ENCODE measurements at regions not wholly inside any gene's neighbourhood (a gene's known extent, or its start where the extent isn't known, plus 50 kb on each side); places are given as distances from the start of the nearest gene placed in this dataset.
A peak's percentile ranks its signal among the peaks of the same experiment; 100 is the strongest.

DNA sequence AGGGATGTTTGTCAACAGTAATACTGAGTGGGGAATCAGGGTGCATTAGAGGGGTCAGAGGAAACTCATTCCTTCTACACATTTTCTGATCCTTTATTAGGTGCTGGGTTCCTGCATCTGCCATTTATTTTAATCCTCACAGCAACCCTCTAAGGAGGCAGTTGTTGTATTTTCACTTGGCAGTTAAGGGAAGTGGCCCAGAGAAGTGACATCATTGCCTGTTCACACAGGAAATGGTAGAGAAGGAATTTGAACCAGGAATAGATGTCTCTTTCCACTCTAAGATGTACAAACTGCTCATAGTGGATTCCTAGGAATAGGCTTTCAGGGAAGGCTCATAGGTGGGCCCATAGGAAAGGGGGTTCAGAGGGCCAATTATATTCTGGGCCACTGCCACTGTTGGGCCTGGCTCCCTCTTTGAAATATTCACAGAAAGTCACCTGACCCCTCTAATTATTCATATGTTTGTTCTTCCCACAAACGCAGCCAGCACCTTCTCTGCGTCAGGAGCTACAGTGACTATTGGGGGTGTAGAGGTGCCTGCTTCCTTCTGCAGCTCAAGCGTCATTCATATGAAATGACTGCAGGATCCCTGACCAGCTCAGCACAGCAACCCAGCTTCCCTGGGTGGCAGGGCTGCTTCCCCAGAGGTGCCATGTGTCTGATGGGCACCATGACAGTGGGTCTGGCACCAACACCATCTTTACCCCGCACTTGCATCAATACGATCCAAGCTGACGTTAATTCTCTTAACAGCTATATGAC is 163.9 kb upstream of the SMAD3 start:
- no peak for DNase-seq (ENCODE audit: low read depth, low spot score)

DNA sequence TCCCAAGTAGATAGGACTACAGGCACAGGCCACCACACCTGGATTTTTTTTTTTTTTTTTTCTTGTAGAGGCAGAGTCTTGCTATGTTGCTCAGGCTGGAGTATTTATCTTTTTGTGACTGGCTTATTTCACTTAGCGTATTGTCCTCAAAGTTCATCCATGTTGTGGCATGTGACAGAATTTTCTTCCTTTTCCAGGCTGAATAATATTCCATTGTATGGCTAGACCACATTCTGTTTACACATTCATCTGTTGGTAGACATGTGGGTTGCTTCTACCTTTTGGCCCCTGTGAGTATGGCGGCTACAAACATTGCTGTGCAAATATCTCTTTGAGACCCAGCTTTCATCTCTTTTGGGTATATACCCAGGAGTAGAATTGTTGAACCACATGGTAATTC is 160.2 kb upstream of the SMAD3 start:
- DNase-seq (ENCODE audit: low read depth, low spot score) = no peak

DNA sequence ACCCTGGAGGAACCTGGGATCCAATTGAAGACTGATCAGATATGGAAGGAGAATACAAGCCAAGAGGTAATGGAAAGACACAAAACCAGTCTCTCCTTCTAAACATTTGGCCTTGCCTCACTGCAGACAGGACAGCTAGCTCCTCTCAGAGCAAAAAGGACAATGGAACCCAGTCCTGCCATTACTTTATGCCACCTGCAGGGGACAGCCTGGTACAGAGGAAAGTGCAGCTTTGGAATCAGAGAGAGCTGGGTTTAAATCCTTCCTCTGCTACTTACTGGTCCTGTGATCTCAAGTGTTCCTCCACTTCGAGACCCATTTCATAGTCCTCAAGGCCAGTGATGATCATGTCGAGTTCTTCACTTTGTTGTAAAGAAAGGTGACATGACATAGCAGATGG is 159.4 kb upstream of the SMAD3 start:
- DNase-seq (ENCODE audit: low read depth, low spot score) = no peak

DNA sequence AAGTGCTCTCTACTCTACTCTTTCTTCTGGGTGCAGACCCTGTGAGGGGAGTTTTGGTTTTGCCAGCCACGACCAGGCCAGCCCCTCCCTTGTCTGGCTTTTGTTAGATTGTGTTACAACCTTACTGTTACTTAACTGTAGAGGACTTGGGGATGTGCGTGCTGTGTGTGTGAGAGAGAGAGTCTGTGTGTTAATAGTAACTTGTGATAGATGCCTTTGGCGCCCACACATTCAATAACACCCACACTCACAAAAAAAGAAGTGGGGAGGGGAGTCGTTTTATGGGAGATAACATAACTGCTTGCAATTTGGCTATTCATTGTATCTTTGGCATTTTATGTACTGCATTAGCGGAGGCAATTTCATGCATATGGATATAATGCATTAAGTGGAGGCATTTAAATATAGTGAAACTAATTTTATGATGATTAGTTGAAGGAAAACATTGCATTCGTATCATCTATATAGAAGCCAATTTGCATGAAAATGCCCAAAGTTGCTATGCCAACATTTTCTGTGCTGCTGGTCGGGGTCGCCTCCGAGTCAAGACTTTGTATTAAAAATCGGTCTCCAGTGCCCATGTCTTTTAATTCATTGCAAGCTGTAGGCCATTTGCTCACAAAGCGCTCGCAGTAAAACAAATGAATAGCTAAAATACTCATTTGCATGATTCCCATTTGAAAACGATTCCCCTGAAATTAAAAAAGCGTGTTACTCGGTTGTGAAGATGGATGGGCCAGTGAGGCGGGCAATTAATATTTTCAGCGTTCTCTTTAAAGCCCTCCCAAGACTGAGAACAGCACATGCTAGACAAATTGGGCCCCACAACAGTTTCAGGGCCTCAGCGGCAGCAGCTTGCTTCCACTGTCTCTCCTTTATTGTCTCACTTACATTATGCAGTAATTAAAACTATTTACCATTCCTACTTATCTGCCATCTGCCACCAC is 158.5 kb upstream of the SMAD3 start:
- no peak for DNase-seq (ENCODE audit: low read depth, low spot score)

DNA sequence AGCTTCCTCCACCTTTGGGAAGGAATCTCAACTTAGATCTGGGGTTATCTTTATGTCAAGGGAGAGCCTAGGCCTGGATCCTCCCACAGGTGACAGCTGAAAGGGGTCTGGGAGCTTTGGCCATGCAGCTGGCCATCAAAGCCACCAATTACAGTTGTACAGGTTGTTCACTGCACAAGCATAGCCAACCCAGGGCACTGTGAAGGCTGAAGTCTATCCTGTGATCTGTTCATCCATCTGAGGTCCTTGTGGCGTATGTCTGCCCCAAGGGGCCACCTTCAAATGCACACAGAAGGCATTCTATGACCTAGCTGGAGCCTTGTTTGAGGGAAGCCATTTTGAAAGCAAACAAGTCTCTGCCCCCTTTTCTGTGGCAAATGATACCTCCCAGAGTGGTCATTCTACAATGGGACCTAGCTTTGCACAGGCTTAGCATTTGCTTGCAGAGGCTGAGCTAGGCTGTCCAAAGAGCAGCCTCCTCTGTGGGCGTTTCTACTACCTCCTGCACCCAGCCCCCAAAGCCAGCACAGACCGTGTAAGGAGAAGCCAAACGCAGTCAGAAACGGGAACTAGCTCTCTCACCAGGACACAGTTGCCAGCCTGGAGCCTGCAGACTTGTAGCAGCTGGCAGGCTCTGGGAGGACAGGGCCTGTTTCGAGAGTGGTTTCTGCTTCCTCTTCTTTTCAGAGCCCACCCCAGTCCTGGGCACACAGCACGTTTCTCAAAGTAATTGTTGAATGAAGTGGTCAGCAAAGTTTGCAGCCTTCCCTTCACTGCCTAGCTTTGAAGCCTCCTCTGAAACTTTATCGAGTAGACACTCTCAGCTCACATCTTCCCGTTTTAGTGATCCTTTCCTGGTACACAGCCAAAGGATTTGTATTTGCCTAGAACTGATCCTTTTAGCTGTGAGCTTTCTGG is 157.3 kb upstream of the SMAD3 start:
- DNase-seq (ENCODE audit: low read depth, low spot score) = no peak

DNA sequence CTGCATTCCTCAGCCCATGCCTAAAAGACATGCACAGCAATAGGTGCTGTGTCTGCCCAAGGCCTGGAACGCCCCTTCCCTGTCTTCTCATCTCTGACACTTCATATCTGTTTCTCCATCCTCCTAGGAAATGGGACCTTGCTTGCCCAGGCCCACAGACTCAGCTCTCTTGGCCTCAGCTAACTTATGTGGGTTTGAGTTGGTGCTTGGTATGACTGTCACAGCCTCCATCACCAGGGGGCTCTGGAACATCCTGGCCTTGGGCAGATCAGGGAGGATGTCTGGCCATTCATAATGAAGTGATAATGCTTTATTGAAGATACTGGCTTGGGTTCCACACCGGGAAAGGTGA is 156.7 kb upstream of the SMAD3 start:
- no peak for DNase-seq (ENCODE audit: low read depth, low spot score)

DNA sequence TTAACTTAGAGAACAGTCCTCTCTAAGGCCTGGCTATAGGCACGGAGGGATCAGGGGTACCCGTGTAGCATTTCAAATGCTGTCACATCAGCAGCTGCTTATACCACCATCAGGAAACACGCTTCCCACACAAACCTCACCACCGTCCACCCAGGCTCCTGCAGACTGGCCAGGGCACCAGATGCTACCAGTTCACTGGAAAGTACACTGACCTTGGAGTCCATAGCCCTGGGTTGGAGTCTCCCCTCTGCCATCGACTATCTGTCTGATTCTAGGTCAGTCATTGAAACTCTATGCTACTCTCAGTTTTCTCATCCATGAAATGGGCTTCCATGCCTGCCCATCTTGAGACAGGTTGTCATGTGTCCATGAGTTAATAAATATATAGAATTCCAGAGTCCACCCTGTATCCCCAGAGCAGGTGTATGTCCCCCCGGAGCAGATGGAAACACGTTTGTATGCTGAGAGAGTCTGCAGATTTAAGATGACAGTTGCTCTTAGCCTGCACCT is 156.0 kb upstream of the SMAD3 start:
- DNase-seq (ENCODE audit: low read depth, low spot score) = no peak

DNA sequence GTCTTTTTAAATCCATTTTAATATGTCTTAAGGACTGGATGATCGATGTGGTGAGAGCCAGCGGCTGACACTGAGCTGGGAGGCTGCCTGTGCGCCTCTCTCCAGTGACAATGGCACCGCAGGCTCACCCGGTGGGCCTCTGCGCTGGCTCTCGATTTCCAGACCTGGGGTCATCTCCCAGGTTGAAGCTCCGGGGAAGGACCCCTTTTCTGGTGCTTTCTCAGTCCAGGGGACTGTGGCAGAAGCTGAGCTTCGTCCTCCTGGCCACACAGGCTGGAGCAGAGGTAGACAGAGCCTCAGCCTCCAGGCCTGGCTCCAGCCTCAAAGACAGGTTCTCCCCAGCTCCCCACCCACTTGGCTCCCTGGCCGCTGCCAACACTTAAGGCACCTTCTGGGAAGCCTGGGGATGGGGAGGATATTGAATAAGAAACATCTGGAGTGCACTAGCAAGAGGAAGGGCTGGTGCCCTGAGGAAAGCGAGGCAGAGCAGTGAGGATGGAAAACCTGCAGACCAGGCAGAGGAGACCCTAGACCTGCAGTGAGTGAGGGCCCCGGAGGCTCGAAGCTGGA is 154.2 kb upstream of the SMAD3 start:
- no peak for DNase-seq (ENCODE audit: low read depth, low spot score)

DNA sequence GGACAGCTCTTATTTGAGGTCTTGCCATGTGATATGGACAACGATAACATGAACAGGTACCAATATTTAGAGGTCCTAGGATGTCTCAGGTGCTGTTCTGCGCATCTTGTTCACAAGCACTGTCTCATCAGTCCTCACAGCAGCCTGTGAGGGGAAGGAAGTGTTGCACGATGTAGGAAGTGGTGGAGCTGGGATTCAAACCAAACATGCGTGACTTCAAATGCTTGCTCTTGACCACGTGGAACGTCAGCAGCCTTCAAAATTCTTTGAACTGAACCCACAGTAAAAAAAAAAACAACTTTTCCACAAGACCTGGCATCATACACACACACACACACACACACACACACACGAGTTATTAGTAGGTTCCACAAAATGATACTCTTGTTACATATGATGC is 153.4 kb upstream of the SMAD3 start:
- DNase-seq (ENCODE audit: low read depth, low spot score) = no peak

DNA sequence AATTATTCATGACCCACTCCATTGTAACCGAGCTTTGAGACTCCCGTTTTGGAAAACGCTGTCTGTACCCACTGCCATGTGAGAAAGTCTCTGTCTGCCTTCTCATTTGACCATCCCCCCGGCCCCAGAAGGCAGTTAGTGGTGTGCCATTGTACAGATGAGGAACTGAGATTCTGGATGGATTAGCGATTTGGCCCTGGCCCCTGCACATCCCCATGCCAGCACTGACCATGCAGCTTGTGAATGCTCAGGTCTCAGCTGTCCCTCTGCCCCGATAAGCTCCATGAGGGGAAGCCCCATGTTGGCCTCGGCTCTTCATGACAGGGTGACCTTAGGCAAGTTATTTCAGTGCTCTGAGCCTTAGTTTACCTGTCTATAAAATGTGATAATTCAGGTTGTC is 153.0 kb upstream of the SMAD3 start:
- DNase-seq (ENCODE audit: low read depth, low spot score) = no peak

DNA sequence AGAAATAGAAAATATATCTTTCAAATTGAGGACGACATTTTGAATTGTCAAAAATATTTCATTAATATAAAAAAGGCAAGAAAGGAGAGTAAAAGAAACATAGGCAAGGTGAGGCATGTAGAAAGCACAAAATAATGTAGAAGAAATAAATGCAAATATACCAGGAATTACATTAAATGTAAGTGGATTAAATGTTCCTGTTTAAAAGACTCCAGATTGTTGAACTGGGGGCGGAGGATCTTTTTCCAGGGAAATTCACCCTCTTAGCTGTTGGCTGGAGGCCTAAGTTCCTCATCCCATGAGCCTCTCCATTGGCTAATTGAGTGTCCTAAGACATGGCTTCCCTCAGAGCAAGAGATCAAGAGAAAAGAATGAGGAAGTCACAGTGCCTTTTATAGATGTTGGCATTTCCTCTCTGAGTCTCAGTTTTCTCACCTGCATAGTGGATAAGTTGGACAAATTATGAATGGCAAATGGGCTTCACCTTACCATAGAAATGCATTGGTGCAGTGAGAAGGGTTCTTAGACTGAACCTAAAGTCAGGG is 147.4 kb upstream of the SMAD3 start:
- DNase-seq (ENCODE audit: low read depth, low spot score) = no peak

DNA sequence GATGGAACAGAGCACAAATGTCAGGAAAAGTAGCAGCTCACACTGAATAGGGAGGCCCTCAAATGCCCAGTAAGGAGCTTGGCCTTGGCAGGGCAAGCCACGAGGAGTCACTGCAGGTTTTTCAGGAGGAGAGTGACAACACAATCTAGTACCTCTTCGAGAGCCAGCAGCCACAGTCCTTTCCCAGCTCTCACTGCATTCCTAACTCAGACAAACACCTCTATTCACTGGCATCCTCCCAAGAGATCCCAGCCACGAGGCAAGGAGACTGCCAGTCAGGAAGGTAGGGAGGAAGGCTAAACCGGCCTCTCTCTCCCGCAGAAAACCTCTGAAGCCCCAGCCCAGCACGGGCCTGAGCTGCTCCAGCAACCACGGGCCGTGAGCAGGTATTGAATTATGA is 146.0 kb upstream of the SMAD3 start:
- no peak for DNase-seq (ENCODE audit: low read depth, low spot score)

DNA sequence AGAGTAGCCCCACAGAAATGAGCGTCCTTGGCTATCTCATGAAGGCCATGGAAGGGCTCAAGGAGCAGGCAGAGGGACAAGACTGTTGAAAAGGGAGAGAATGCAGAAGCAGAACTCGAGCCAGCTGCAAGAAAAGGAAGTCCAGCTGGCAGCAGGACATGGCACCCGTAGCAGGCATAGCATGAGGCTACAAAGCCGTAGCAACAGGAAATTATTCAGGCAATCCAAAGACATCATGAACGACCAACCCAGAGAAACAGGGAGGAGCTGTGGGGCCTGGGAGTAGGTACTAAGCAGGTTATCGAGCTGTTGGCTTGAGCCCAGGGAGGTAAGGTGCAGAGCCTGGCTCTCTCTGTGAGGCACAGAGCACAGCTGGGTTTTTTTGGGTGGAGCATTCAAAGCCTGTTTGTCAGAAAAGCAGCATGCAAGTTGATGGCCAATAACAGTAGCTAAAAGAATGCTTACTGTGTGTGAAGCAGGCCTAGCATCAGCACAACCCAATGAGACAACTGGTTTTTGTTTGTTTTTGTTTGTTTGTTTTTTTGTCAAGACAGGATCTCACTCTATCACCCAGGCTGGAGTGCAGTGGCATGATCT is 144.0 kb upstream of the SMAD3 start:
- DNase-seq (ENCODE audit: low read depth, low spot score) = no peak

DNA sequence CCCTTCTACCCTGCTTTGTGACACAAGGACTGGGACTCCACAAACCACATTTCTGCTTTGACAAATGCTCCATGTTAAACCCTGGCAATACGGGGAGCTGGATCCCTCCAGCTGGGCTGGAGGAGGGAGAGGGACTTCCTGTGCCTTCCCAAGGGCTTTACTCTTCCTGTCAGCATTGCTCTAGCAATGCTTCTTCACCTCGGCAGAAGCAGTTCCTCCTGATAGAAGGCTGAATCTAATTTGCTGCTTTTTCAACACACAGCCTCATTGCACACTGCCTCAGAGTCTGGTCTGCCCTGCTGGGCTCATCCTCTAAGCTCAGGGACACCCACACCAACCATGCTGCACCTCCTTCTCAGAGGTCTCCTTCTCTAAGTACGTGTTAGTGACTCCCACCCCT is 142.8 kb upstream of the SMAD3 start:
- no peak for DNase-seq (ENCODE audit: low read depth, low spot score)

DNA sequence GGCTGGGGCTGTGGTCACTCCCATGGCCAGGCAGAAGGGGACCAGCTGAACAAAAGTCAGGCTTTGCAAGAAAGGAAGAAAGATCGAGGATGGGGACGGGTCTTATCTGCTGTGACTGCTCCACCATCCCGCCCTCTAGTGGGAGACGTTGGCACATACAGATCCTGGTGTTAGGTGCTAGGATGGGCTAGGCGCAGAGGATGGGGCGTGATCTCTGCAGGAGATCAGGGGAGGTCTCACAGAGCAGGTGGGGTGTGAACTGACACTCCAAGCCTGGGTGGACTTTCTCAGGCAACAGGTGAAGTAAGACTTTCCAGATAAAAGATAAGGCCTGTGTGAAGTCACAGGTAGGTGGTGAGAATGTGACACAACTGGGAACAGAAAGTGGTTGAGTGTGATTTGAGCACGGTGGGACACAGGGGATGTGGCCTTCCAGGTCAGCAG is 141.9 kb upstream of the SMAD3 start:
- DNase-seq (ENCODE audit: low read depth, low spot score) = peak; percentile 76

DNA sequence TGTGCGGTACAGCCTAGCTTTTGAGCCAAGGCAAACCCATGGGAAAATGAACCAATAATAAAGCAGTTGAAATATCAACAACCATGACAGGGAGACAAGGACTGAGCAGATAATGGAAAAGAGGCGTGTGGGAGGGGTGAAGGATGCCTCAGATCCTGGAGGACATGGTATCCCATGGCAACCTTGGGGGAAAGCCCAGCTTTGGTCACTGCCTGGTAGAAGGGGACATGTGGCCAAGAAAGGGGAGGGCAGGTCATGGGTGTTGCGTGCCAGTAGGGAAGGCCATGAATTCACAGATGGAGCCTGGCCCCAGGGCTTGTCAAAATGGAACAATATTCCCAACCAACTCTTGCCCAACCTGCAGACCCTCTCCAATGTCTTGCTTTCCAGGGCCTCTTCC is 140.5 kb upstream of the SMAD3 start:
- no peak for DNase-seq (ENCODE audit: low read depth, low spot score)

DNA sequence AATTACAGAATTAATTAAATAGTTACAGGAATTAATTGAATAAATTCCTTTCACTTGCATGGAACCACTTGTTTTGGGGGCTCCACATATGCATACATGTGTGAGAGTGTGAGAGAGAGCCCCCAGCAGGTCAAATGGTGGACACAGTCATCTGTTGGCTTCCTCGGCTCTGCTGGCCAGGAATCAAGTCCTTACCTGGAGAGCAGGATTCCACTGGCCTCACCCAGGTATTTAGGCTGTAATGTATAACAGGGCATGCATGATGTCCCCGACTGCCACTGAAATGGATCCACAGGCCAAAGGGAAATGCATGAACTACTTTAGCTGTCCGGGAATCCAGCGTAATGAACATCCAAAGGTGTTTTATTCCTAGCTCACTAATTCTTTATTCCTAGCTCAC is 139.7 kb upstream of the SMAD3 start:
- DNase-seq (ENCODE audit: low read depth, low spot score) = no peak

DNA sequence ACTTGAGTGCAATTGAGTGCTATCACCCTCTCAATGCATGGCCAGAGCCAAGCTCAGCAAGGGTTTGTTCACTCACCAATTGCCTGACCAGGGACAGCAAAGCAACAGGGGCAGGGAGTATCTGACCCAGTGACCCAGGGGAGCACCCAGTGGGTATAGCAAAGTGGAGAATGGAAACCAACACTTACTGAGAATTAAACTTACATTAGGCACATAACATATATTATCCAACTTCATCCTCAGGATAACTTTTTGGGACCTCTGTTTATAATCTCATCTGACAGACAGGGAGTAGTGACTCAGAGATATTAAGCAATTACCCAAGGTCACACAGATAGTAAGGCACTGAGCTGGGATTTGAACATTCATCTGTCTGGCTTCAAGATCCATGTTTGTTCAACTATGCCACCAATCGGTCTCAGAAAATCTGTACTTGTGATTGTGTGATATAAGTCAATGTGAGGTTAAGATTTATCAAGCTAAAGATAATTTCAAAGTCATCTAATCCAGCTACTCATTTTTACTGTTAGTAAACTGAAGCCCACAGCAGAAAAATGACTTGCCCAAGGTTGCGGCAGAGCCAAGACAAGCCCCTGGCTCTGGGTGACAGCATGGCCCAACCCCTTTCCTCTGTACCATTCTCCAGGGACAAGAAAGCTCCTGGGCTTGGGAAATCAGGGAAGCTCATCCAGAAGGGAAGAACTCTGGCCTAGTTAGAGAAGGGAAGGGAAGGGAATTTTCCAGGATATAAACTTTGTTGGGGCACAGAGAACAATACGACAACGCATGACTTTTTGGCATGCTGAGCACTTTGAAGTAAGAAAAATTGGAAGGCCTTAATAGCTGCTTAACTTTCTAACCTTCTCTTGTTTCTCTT is 138.0 kb upstream of the SMAD3 start:
- no peak for DNase-seq (ENCODE audit: low read depth, low spot score)

DNA sequence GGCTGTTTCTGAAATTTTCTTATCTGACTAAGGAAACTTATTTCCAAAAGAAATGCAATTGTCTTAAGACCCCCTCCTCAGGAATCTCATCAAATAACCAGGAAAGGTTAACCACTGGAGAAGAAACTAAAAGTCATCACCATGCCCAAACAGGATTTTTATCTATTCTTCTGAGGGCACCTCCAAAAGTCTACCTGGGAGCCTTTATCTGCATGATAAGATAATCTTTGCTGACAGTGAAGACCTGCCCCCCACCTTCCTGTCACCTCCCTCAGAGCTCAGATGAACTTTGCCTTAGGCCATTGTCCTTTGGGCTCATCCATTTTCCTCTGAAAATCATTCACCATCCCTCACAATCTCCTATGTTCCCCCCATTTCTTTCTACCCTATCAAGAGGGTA is 137.3 kb upstream of the SMAD3 start:
- DNase-seq (ENCODE audit: low read depth, low spot score) = no peak

DNA sequence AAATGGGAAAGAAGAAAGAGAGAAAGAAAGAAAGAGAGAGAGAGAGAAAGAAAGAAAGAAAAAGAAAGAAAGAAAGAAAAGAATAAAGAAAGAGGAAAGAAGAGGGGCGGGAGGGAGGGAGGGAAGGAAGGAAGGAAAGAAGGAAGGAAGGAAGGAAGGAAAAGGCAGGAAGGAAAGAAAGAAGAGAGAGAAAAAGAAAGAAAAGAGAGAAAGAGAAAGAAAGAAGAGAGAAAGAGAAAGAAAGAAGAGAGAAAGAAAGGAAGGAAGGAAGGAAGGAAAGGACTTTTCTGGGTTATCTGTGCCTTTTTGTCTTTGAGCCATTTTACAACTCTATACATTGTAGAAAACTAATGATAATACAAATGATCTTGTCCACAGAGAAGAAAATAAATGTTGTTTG is 136.6 kb upstream of the SMAD3 start:
- DNase-seq (ENCODE audit: low read depth, low spot score) = no peak

Data from ELF-1 (cell line).